ENCODE measurements at regions not wholly inside any gene's neighbourhood (a gene's known extent, or its start where the extent isn't known, plus 50 kb on each side); places are given as distances from the start of the nearest gene placed in this dataset.

GRCh38 chr12:118582863-118583262 lies 206.5 kb downstream of the SUDS3 start:
- TF ChIP-seq, protein P1, sequence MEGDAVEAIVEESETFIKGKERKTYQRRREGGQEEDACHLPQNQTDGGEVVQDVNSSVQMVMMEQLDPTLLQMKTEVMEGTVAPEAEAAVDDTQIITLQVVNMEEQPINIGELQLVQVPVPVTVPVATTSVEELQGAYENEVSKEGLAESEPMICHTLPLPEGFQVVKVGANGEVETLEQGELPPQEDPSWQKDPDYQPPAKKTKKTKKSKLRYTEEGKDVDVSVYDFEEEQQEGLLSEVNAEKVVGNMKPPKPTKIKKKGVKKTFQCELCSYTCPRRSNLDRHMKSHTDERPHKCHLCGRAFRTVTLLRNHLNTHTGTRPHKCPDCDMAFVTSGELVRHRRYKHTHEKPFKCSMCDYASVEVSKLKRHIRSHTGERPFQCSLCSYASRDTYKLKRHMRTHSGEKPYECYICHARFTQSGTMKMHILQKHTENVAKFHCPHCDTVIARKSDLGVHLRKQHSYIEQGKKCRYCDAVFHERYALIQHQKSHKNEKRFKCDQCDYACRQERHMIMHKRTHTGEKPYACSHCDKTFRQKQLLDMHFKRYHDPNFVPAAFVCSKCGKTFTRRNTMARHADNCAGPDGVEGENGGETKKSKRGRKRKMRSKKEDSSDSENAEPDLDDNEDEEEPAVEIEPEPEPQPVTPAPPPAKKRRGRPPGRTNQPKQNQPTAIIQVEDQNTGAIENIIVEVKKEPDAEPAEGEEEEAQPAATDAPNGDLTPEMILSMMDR (CRISPR knock-in tag; IDR thresholded peaks at IDR 0.05), result no peak
- no peak for TF ChIP-seq ZNF44 (CRISPR knock-in tag; IDR thresholded peaks at IDR 0.05)
- TF ChIP-seq TEF (CRISPR knock-in tag; IDR thresholded peaks at IDR 0.05), result no peak
- TF ChIP-seq MIXL1 (CRISPR knock-in tag; IDR thresholded peaks at IDR 0.05), result no peak
